ENCODE measurements at regions not wholly inside any gene's neighbourhood (a gene's known extent, or its start where the extent isn't known, plus 50 kb on each side); places are given as distances from the start of the nearest gene placed in this dataset.

DNA sequence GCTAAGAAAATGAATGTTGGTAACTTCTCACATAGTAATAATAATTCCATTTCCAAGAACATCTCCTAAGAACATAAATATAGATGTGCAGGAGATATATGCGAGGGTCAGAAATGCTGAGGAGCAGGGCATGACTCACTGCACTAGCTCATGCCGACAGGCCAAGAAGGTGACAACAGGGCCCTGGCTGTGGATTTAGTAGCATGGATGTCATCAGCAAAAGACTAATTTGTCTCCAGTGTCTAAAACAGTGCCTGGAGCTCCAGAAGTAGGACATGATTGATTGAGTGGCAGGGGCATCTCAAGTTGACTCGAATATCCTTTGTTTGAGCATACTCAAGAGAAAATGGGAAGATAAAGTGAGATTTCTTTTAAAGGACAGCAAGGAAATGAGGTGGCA, 207.0 kb upstream of the FOXA2 start:
- TF ChIP-seq, protein P1, sequence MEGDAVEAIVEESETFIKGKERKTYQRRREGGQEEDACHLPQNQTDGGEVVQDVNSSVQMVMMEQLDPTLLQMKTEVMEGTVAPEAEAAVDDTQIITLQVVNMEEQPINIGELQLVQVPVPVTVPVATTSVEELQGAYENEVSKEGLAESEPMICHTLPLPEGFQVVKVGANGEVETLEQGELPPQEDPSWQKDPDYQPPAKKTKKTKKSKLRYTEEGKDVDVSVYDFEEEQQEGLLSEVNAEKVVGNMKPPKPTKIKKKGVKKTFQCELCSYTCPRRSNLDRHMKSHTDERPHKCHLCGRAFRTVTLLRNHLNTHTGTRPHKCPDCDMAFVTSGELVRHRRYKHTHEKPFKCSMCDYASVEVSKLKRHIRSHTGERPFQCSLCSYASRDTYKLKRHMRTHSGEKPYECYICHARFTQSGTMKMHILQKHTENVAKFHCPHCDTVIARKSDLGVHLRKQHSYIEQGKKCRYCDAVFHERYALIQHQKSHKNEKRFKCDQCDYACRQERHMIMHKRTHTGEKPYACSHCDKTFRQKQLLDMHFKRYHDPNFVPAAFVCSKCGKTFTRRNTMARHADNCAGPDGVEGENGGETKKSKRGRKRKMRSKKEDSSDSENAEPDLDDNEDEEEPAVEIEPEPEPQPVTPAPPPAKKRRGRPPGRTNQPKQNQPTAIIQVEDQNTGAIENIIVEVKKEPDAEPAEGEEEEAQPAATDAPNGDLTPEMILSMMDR (IDR thresholded peaks at IDR 0.05): no peak
- no peak for TF ChIP-seq ZFX (IDR thresholded peaks at IDR 0.05; ENCODE audit: borderline replicate concordance)
